Mucosa of descending colon (tissue), 3 donors: ENCODE measurements at regions not wholly inside any gene's neighbourhood (a gene's known extent, or its start where the extent isn't known, plus 50 kb on each side); places are given as distances from the start of the nearest gene placed in this dataset.

Source experiments
- ATAC-seq: fragments of 200-7000 bp; cut with Tn5 transposase; one replicate; pipeline ENCODE4 v1.9.1; 2020; ENCODE audit warnings: mild to moderate bottlenecking, moderate library complexity
- DNase-seq, 3 donors: peaks; one replicate each; pipeline ENCODE4 v3.0.0-alpha.2; 2020
- H3K36me3 ChIP-seq: fragments of 200-600 bp; one replicate; pipeline ENCODE4 v1.8.0; 2021; ENCODE audit warnings: low read depth, mild to moderate bottlenecking
- H3K4me1 ChIP-seq: fragments of 200-600 bp; one replicate; pipeline ENCODE4 v1.8.0; 2021; ENCODE audit warnings: low read depth, mild to moderate bottlenecking
- H3K4me3 ChIP-seq: fragments of 200-600 bp; one replicate; pipeline ENCODE4 v1.8.0; 2021; ENCODE audit warnings: mild to moderate bottlenecking
- H3K9me3 ChIP-seq: fragments of 200-600 bp; one replicate; pipeline ENCODE4 v1.8.0; 2021; ENCODE audit warnings: mild to moderate bottlenecking
- intact Hi-C, 2 donors: fragments of 100-400 bp; cut with DNase I in 1 of 2; cut with micrococcal nuclease in 1 of 2; formaldehyde crosslinking; loops; one replicate each; pipeline versions ENCODE4 v1.11.0 to v1.11.1; 2022; cut with DNase I, micrococcal nuclease
- TF ChIP-seq, protein P1 (sequence below): fragments of 200-600 bp; IDR thresholded peaks from one replicate; pipeline ENCODE4 v1.8.0; 2022; ENCODE audit warnings: antibody characterized with exemption, mild to moderate bottlenecking
- donor health status: DM: no; HTN: no; CAD: no; lungs with moderate emphysema.
- donor health status: DM: no; HTN: no; CAD: no.
- donor health status: DM: no; HTN: yes; CAD: no.

DNA sequence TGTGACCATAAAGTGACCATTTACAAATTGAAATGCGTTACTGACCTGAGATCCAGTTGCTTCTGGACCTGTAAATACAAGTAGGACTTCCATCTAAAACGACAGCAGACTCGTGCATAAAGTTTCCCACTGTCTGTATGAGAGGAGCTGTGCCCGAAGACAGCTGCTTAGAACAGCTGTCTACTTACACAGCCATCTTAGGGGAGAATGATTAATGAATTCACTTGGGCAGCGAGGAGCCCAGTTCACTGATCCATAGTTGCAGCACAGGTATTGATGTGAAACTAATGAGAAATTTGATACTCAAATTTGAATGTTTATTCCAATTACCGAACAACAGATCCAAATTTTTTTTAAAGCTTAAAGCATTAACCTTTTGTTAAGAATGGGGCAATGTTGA, 748.1 kb downstream of the NR2F2 start:
- no peak for ATAC-seq
- TF ChIP-seq, protein P1, sequence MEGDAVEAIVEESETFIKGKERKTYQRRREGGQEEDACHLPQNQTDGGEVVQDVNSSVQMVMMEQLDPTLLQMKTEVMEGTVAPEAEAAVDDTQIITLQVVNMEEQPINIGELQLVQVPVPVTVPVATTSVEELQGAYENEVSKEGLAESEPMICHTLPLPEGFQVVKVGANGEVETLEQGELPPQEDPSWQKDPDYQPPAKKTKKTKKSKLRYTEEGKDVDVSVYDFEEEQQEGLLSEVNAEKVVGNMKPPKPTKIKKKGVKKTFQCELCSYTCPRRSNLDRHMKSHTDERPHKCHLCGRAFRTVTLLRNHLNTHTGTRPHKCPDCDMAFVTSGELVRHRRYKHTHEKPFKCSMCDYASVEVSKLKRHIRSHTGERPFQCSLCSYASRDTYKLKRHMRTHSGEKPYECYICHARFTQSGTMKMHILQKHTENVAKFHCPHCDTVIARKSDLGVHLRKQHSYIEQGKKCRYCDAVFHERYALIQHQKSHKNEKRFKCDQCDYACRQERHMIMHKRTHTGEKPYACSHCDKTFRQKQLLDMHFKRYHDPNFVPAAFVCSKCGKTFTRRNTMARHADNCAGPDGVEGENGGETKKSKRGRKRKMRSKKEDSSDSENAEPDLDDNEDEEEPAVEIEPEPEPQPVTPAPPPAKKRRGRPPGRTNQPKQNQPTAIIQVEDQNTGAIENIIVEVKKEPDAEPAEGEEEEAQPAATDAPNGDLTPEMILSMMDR: no peak
- Histone ChIP-seq H3K9me3 (peaks cover 4% of the 10 kb centered on the region), H3K36me3 (no peaks in the 10 kb centered on the region), H3K4me3 (no peak overlapping the region), H3K4me1 (no peaks in the 10 kb centered on the region)
- intact Hi-C loops: no loop called here
- no peak for DNase-seq

GRCh38 chr15:97081666-97082226, 751.2 kb downstream of the NR2F2 start:
- no peaks in the 10 kb centered on the region for H3K36me3 ChIP-seq
- DNase-seq: no peak
- no peaks in the 10 kb centered on the region for H3K4me1 ChIP-seq
- ATAC-seq: no peak
- TF ChIP-seq, protein P1: no peak
- H3K9me3 ChIP-seq: no peaks in the 10 kb centered on the region
- no peak overlapping the region for H3K4me3 ChIP-seq
- intact Hi-C loops: no loop called here

DNA sequence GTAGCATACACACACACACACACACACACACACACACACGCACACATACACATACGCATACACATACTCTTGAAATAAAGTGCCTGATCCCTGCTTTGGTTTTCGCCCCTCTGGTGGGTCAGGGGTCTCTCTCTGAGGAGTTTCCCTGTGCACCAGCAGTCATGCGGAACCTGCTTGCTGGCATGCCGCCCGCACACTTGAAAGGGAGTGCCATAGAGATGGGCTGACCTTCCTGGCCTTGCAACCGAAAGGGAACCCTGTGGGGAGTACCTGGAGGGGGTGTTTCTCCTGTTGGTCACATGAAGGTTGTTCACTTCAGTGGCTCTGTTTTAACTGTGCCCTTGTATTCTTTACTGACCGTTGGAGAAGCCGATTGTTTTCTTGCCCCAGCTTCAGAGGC, 752.3 kb downstream of the NR2F2 start:
- TF ChIP-seq, protein P1: no peak
- Histone ChIP-seq H3K36me3 (no peaks in the 10 kb centered on the region), H3K4me3 (no peak overlapping the region), H3K9me3 (no peaks in the 10 kb centered on the region), H3K4me1 (no peaks in the 10 kb centered on the region)
- ATAC-seq (no peak), DNase-seq (no peak)
- intact Hi-C loops: no loop called here

DNA sequence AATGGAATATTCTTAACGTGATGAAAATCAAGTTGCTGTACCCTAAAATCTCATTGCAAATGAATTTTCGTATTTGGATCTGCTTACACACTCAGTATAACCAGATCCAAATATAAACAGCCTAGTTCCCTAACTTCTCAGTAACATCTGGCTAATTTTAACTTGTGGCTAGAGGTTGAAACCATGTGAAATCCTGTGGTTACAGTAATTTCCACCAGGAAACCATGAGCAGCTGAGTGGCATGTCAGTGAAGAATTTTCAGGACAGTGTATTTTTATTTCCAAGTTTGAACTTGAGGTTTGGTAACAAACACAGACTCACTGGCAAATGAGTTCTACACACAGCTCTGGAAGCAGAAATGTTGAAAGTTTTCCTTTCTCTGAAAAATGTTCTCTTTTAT, 754.1 kb downstream of the NR2F2 start:
- H3K36me3 ChIP-seq: no peaks in the 10 kb centered on the region
- no peak for ATAC-seq
- H3K4me1 ChIP-seq: no peaks in the 10 kb centered on the region
- no peaks in the 10 kb centered on the region for H3K9me3 ChIP-seq
- H3K4me3 ChIP-seq: no peak overlapping the region
- DNase-seq: no peak
- intact Hi-C loops: no loop called here
- TF ChIP-seq, protein P1: no peak

DNA sequence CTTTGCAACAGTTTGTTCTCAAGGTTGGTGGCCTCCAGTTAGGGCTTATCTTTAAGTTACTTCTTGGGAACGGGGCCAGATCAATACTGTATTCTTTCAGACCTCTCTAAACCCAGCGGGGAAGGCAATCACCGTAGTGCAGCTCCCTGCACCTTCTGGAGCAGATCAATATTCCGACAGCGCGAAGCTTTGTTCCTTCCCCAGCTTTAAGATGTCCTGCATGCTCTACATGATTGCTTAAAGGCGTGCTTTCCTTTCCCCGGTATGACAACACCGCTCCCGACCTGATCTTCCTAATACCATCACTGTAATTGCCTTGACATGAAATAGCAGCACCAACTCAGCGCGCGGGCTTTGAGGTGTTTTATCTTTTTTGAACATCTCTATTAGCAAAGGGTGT, 755.2 kb downstream of the NR2F2 start:
- TF ChIP-seq, protein P1: no peak
- H3K4me3 ChIP-seq: no peak overlapping the region
- no peaks in the 10 kb centered on the region for H3K36me3 ChIP-seq
- ATAC-seq: no peak
- DNase-seq: no peak
- no peaks in the 10 kb centered on the region for H3K9me3 ChIP-seq
- intact Hi-C loops: no loop called here
- H3K4me1 ChIP-seq: no peaks in the 10 kb centered on the region
